HG03039 (cell line): ENCODE measurements at regions not wholly inside any gene's neighbourhood (a gene's known extent, or its start where the extent isn't known, plus 50 kb on each side); places are given as distances from the start of the nearest gene placed in this dataset.

Experiments used
- ATAC-seq: cut with Tn5 transposase; IDR thresholded peaks from one replicate; pipeline ENCODE4 v1.9.1; 2021; ENCODE audit warnings: mild to moderate bottlenecking, moderate library complexity; ENCODE audit not compliant: unreplicated experiment

GRCh38 chr12:74794522-74794921 lies 256.9 kb downstream of the ATXN7L3B start:
- no peak for ATAC-seq

- no peak for ATAC-seq
Observed at GRCh38 chr12:74801625-74802024, 264.0 kb downstream of the ATXN7L3B start.

GRCh38 chr12:74816398-74817175 lies 279.0 kb downstream of the ATXN7L3B start:
- ATAC-seq: no peak

- no peak for ATAC-seq
Observed at GRCh38 chr12:74817499-74817898, 279.9 kb downstream of the ATXN7L3B start.

GRCh38 chr12:74818412-74818811 lies 280.8 kb downstream of the ATXN7L3B start:
- ATAC-seq: no peak

- no peak for ATAC-seq
Observed at GRCh38 chr12:74820324-74820723, 282.7 kb downstream of the ATXN7L3B start.

- ATAC-seq: no peak
Observed at GRCh38 chr12:74836567-74836966, 298.9 kb downstream of the ATXN7L3B start.

- ATAC-seq: no peak
Observed at GRCh38 chr12:74846116-74846515, 308.5 kb downstream of the ATXN7L3B start.

GRCh38 chr12:74847169-74847568 lies 309.5 kb downstream of the ATXN7L3B start:
- no peak for ATAC-seq

GRCh38 chr12:74848006-74848405 lies 310.4 kb downstream of the ATXN7L3B start:
- ATAC-seq: no peak

GRCh38 chr12:74849801-74850200 lies 312.2 kb downstream of the ATXN7L3B start:
- ATAC-seq: no peak

GRCh38 chr12:74871817-74872216 lies 334.2 kb downstream of the ATXN7L3B start:
- ATAC-seq: no peak

- ATAC-seq: no peak
Observed at GRCh38 chr12:74885775-74886174, 323.9 kb downstream of the KCNC2 start.

- no peak for ATAC-seq
Observed at GRCh38 chr12:74889073-74889472, 320.6 kb downstream of the KCNC2 start.

GRCh38 chr12:74889563-74890236 lies 319.9 kb downstream of the KCNC2 start:
- ATAC-seq: peak; percentile 48

GRCh38 chr12:74890237-74890599 lies 319.4 kb downstream of the KCNC2 start:
- ATAC-seq: peak; percentile 96

- no peak for ATAC-seq
Observed at GRCh38 chr12:74891083-74891668, 318.5 kb downstream of the KCNC2 start.

GRCh38 chr12:74892057-74892633 lies 317.5 kb downstream of the KCNC2 start:
- ATAC-seq: no peak

GRCh38 chr12:74896186-74896585 lies 313.5 kb downstream of the KCNC2 start:
- no peak for ATAC-seq

GRCh38 chr12:74897425-74898211 lies 312.0 kb downstream of the KCNC2 start:
- no peak for ATAC-seq
